ENCODE measurements at regions not wholly inside any gene's neighbourhood (a gene's known extent, or its start where the extent isn't known, plus 50 kb on each side); places are given as distances from the start of the nearest gene placed in this dataset.

DNA sequence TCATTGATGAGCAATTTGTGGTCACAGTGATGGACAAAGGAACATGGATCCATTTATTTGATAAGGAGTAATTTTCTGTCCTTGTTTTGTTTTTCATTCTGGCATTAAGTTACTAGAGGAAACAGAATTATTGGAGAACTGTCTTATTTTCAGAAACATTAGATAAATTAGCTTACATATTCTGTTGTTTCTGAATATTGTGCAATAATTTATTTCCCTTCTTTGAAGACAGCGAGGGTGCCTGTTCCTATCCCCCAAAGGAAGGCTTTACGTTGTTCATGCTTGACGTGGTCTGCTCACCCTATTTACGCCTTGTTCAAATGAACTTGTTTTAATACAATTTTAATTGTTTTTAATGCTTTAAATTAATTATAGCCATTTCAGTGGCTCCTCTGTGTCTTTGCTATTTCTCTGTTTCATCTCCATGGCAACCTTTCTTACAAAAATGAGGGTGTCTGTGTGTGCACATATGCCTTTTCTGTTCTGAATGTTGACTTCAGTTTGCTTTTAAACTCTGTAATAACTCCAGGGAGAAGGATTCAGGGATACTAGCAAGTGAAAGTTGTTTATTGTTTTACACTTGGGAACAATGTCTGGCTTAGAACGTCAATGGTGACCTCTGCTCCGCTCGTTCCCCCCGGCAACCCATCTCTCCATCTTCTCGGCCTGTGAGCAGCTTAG, 138.3 kb upstream of the PLET1 start:
- Histone ChIP-seq H3K27ac (ENCODE audit: low read depth, low read length) (no peak overlapping the region), H3K27me3 (ENCODE audit: control insufficient read depth, insufficient read depth, low read length) (no peaks in the 10 kb centered on the region), H3K4me1 (ENCODE audit: control insufficient read depth, insufficient read depth, low read length) (no peaks in the 10 kb centered on the region), H3K9me3 (ENCODE audit: control insufficient read depth, insufficient read depth, low read length) (no peaks in the 10 kb centered on the region), H3K36me3 (ENCODE audit: control insufficient read depth, insufficient read depth, low read length) (no peaks in the 10 kb centered on the region), H3K4me3 (ENCODE audit: low read depth, low read length) (no peak overlapping the region), H3K9ac (ENCODE audit: low read depth, low read length) (no peak overlapping the region)

DNA sequence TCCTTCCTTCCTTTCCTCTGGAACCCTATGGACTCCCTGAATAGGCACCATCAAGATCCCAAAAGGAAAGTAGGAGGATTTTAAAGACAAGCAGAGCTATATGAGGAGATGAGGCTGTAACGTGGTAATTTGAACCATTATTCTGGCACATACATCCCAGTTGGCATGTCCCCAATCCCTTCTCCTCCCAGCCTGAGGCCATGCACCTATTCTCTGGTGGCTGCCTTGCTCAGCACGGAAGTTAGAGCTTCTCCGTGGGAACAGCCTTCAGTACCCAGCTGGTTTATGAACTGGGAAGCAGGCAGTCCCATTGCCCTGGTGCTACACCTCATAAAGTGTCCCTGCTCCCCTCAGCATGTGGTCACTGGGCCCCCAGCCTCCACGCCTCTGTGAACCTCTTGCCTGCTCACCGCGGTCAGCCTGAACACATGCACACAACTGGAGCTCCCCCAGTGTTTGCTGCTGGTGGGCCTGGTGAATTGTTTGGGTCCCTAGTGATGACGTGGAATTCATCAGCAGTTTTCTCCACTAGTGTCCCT, 139.9 kb upstream of the PLET1 start:
- H3K27ac ChIP-seq (ENCODE audit: low read depth, low read length), result no peak overlapping the region

DNA sequence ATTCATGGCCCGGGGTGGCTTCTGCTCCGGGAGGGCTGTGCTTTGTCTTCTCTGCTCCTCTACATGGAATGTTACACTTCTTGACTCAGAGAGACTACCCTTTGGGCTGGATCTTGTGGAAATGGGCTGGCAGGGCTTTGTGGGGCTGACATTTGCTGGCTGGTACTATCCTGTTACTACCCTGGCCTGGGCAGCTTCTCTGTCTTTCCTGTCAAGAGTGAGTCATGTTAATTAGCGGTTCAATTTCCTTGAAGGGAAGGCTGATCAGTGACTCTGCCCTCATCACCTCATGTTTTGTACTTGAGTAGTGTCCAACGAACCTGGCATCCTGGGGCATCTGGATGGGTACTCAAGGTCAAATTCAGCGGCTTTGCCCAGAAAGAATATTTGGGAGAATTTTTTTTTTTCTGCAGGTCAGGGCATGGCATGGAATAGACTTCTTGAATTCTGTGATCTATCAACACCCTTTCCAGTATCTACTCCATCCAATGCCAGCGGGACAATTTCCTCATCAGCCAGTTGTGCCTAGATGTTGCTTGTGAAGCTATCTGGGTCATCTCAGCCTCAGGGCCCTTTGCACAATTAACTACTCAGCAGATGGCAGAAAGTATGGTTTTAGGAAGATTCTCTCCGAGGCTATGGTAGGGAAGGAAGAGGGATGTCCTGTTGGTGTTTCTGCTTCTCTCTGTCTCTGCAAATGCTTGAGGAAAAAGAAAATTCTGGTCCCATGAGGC, 140.5 kb upstream of the PLET1 start:
- Histone ChIP-seq H3K36me3 (ENCODE audit: control insufficient read depth, insufficient read depth, low read length) (no peaks in the 10 kb centered on the region), H3K27me3 (ENCODE audit: control insufficient read depth, insufficient read depth, low read length) (no peaks in the 10 kb centered on the region), H3K9me3 (ENCODE audit: control insufficient read depth, insufficient read depth, low read length) (no peaks in the 10 kb centered on the region), H3K4me3 (ENCODE audit: low read depth, low read length) (no peak overlapping the region), H3K9ac (ENCODE audit: low read depth, low read length) (no peak overlapping the region), H3K27ac (ENCODE audit: low read depth, low read length) (no peak overlapping the region), H3K4me1 (ENCODE audit: control insufficient read depth, insufficient read depth, low read length) (no peaks in the 10 kb centered on the region)

More for the DNA sequence above, 139.9 kb upstream of the PLET1 start:
- Histone ChIP-seq H3K36me3 (ENCODE audit: control insufficient read depth, insufficient read depth, low read length) (no peaks in the 10 kb centered on the region), H3K9ac (ENCODE audit: low read depth, low read length) (no peak overlapping the region), H3K9me3 (ENCODE audit: control insufficient read depth, insufficient read depth, low read length) (no peaks in the 10 kb centered on the region), H3K4me3 (ENCODE audit: low read depth, low read length) (no peak overlapping the region), H3K27me3 (ENCODE audit: control insufficient read depth, insufficient read depth, low read length) (no peaks in the 10 kb centered on the region), H3K4me1 (ENCODE audit: control insufficient read depth, insufficient read depth, low read length) (no peaks in the 10 kb centered on the region)

GRCh38 chr11:112403432-112403831, 142.8 kb upstream of the PLET1 start:
- H3K9ac ChIP-seq (ENCODE audit: low read depth, low read length), result no peak overlapping the region

GRCh38 chr11:112404112-112404511, 143.5 kb upstream of the PLET1 start:
- Histone ChIP-seq H3K4me1 (ENCODE audit: control insufficient read depth, insufficient read depth, low read length) (peaks cover 13% of the 10 kb centered on the region), H3K27me3 (ENCODE audit: control insufficient read depth, insufficient read depth, low read length) (no peaks in the 10 kb centered on the region), H3K9ac (ENCODE audit: low read depth, low read length) (no peak overlapping the region), H3K36me3 (ENCODE audit: control insufficient read depth, insufficient read depth, low read length) (no peaks in the 10 kb centered on the region), H3K27ac (ENCODE audit: low read depth, low read length) (no peak overlapping the region), H3K4me3 (ENCODE audit: low read depth, low read length) (no peak overlapping the region), H3K9me3 (ENCODE audit: control insufficient read depth, insufficient read depth, low read length) (no peaks in the 10 kb centered on the region)

More at GRCh38 chr11:112403432-112403831, 142.8 kb upstream of the PLET1 start:
- H3K36me3 ChIP-seq (ENCODE audit: control insufficient read depth, insufficient read depth, low read length), result no peaks in the 10 kb centered on the region
- no peaks in the 10 kb centered on the region for H3K27me3 ChIP-seq (ENCODE audit: control insufficient read depth, insufficient read depth, low read length)
- no peaks in the 10 kb centered on the region for H3K9me3 ChIP-seq (ENCODE audit: control insufficient read depth, insufficient read depth, low read length)
- H3K4me3 ChIP-seq (ENCODE audit: low read depth, low read length), result no peak overlapping the region
- peaks cover 8% of the 10 kb centered on the region for H3K4me1 ChIP-seq (ENCODE audit: control insufficient read depth, insufficient read depth, low read length)
- H3K27ac ChIP-seq (ENCODE audit: low read depth, low read length), result no peak overlapping the region

GRCh38 chr11:112408517-112408916, 147.9 kb upstream of the PLET1 start:
- no peak overlapping the region for H3K9ac ChIP-seq (ENCODE audit: low read depth, low read length)
- no peaks in the 10 kb centered on the region for H3K9me3 ChIP-seq (ENCODE audit: control insufficient read depth, insufficient read depth, low read length)
- H3K36me3 ChIP-seq (ENCODE audit: control insufficient read depth, insufficient read depth, low read length), result no peaks in the 10 kb centered on the region
- H3K4me1 ChIP-seq (ENCODE audit: control insufficient read depth, insufficient read depth, low read length), result peaks cover 15% of the 10 kb centered on the region
- H3K4me3 ChIP-seq (ENCODE audit: low read depth, low read length), result no peak overlapping the region
- H3K27me3 ChIP-seq (ENCODE audit: control insufficient read depth, insufficient read depth, low read length), result no peaks in the 10 kb centered on the region
- H3K27ac ChIP-seq (ENCODE audit: low read depth, low read length), result no peak overlapping the region

- no peak overlapping the region for H3K27ac ChIP-seq (ENCODE audit: low read depth, low read length)
These were observed 149.7 kb upstream of the PLET1 start for GRCh38 chr11:112410325-112410724.

DNA sequence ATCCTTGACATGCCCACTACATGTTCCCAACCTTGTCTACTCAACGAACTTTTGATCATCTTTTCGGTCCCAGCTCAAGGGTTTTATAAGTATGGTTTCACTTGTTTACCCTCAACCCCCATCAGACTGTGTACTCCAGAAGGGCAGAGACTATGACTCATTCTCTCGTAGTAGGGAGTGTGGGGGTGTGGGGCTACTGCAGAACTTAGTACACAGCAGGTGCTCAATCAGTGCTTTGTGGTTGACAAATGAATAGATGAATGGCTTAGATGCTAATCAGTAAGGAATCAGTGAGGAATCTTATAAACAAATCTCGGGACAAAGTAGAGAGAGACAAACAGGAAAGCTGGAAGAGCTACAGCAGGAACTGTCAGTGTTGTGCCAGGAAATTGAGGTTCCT, 151.7 kb upstream of the PLET1 start:
- peaks cover 4% of the 10 kb centered on the region; the same call in 1 of the 2 replicates for H3K9me3 ChIP-seq (ENCODE audit: control insufficient read depth, insufficient read depth, low read length)
- no peak overlapping the region for H3K27ac ChIP-seq (ENCODE audit: low read depth, low read length)
- no peaks in the 10 kb centered on the region for H3K27me3 ChIP-seq (ENCODE audit: control insufficient read depth, insufficient read depth, low read length)
- no peak overlapping the region for H3K4me3 ChIP-seq (ENCODE audit: low read depth, low read length)
- H3K4me1 ChIP-seq (ENCODE audit: control insufficient read depth, insufficient read depth, low read length), result peaks cover 15% of the 10 kb centered on the region
- no peaks in the 10 kb centered on the region for H3K36me3 ChIP-seq (ENCODE audit: control insufficient read depth, insufficient read depth, low read length)
- no peak overlapping the region for H3K9ac ChIP-seq (ENCODE audit: low read depth, low read length)

More at GRCh38 chr11:112410325-112410724, 149.7 kb upstream of the PLET1 start:
- no peak overlapping the region for H3K4me3 ChIP-seq (ENCODE audit: low read depth, low read length)
- H3K36me3 ChIP-seq (ENCODE audit: control insufficient read depth, insufficient read depth, low read length), result no peaks in the 10 kb centered on the region
- no peak overlapping the region for H3K9ac ChIP-seq (ENCODE audit: low read depth, low read length)
- no peaks in the 10 kb centered on the region for H3K27me3 ChIP-seq (ENCODE audit: control insufficient read depth, insufficient read depth, low read length)
- H3K9me3 ChIP-seq (ENCODE audit: control insufficient read depth, insufficient read depth, low read length), result peaks cover 4% of the 10 kb centered on the region; the same call in 1 of the 2 replicates
- peaks cover 15% of the 10 kb centered on the region for H3K4me1 ChIP-seq (ENCODE audit: control insufficient read depth, insufficient read depth, low read length)

GRCh38 chr11:112417339-112417738, 156.7 kb upstream of the PLET1 start:
- Histone ChIP-seq H3K27ac (ENCODE audit: low read depth, low read length) (no peak overlapping the region), H3K4me3 (ENCODE audit: low read depth, low read length) (no peak overlapping the region), H3K36me3 (ENCODE audit: control insufficient read depth, insufficient read depth, low read length) (no peaks in the 10 kb centered on the region), H3K9ac (ENCODE audit: low read depth, low read length) (no peak overlapping the region), H3K4me1 (ENCODE audit: control insufficient read depth, insufficient read depth, low read length) (peaks cover 7% of the 10 kb centered on the region), H3K27me3 (ENCODE audit: control insufficient read depth, insufficient read depth, low read length) (no peaks in the 10 kb centered on the region), H3K9me3 (ENCODE audit: control insufficient read depth, insufficient read depth, low read length) (peaks cover 4% of the 10 kb centered on the region; the same call in 1 of the 2 replicates)

- no peak overlapping the region for H3K9ac ChIP-seq (ENCODE audit: low read depth, low read length)
- H3K4me1 ChIP-seq (ENCODE audit: control insufficient read depth, insufficient read depth, low read length), result peaks cover 7% of the 10 kb centered on the region
- H3K27me3 ChIP-seq (ENCODE audit: control insufficient read depth, insufficient read depth, low read length), result no peaks in the 10 kb centered on the region
- no peak overlapping the region for H3K27ac ChIP-seq (ENCODE audit: low read depth, low read length)
- peaks cover 4% of the 10 kb centered on the region; the same call in 1 of the 2 replicates for H3K9me3 ChIP-seq (ENCODE audit: control insufficient read depth, insufficient read depth, low read length)
- H3K36me3 ChIP-seq (ENCODE audit: control insufficient read depth, insufficient read depth, low read length), result no peaks in the 10 kb centered on the region
- no peak overlapping the region for H3K4me3 ChIP-seq (ENCODE audit: low read depth, low read length)
These were observed 157.8 kb upstream of the PLET1 start for GRCh38 chr11:112418438-112418837.

- Histone ChIP-seq H3K36me3 (ENCODE audit: control insufficient read depth, insufficient read depth, low read length) (no peaks in the 10 kb centered on the region), H3K4me3 (ENCODE audit: low read depth, low read length) (no peak overlapping the region)
These were observed 161.2 kb upstream of the PLET1 start for GRCh38 chr11:112421879-112422278.

More at GRCh38 chr11:112421879-112422278, 161.2 kb upstream of the PLET1 start:
- Histone ChIP-seq H3K9me3 (ENCODE audit: control insufficient read depth, insufficient read depth, low read length) (no peaks in the 10 kb centered on the region), H3K4me1 (ENCODE audit: control insufficient read depth, insufficient read depth, low read length) (peaks cover 7% of the 10 kb centered on the region), H3K9ac (ENCODE audit: low read depth, low read length) (no peak overlapping the region), H3K27me3 (ENCODE audit: control insufficient read depth, insufficient read depth, low read length) (no peaks in the 10 kb centered on the region), H3K27ac (ENCODE audit: low read depth, low read length) (no peak overlapping the region)
